ENCODE measurements at regions not wholly inside any gene's neighbourhood (a gene's known extent, or its start where the extent isn't known, plus 50 kb on each side); places are given as distances from the start of the nearest gene placed in this dataset.

GRCh38 chr13:111853721-111854120 is 213.2 kb upstream of the SOX1 start:
- DNase-seq (no peak), ATAC-seq (ENCODE audit: low FRiP score) (no peak)
- WGBS, 2 donors: 40 to 45% methylated on average over 12 of the region's 12 CpGs
- Histone ChIP-seq H3K36me3 (ENCODE audit: control insufficient read depth in 1 of 2, insufficient read depth in 2 of 2, low read length in 1 of 2) (no peaks in the 10 kb centered on the region), H3K27ac (ENCODE audit: low read depth in 1 of 2, low read length in 2 of 2) (no peak overlapping the region), H3K4me1 (ENCODE audit: control insufficient read depth in 1 of 2, insufficient read depth in 2 of 2, low read length in 2 of 2) (no peaks in the 10 kb centered on the region), H3K27me3 (ENCODE audit: control insufficient read depth in 1 of 2, insufficient read depth in 2 of 2, low read length in 1 of 2) (no peaks in the 10 kb centered on the region), H3K4me3 (ENCODE audit: low read length in 2 of 2) (no peak overlapping the region), H3K9me3 (ENCODE audit: control insufficient read depth, low read length) (no peaks in the 10 kb centered on the region)
- intact Hi-C loops (cut with DNase I): no loop called here

GRCh38 chr13:111854403-111854802 is 212.5 kb upstream of the SOX1 start:
- H3K27me3 ChIP-seq (ENCODE audit: control insufficient read depth in 1 of 2, insufficient read depth in 2 of 2, low read length in 1 of 2): no peaks in the 10 kb centered on the region
- no peak overlapping the region for H3K4me3 ChIP-seq (ENCODE audit: low read length in 2 of 2)
- H3K9me3 ChIP-seq (ENCODE audit: control insufficient read depth, low read length): no peaks in the 10 kb centered on the region
- intact Hi-C loops (cut with DNase I): no loop called here
- H3K27ac ChIP-seq (ENCODE audit: low read depth in 1 of 2, low read length in 2 of 2): no peak overlapping the region
- ATAC-seq (ENCODE audit: low FRiP score) (no peak), DNase-seq (no peak)
- H3K36me3 ChIP-seq (ENCODE audit: control insufficient read depth in 1 of 2, insufficient read depth in 2 of 2, low read length in 1 of 2): no peaks in the 10 kb centered on the region
- H3K4me1 ChIP-seq (ENCODE audit: control insufficient read depth in 1 of 2, insufficient read depth in 2 of 2, low read length in 2 of 2): no peaks in the 10 kb centered on the region
- 46 to 51% methylated on average over 13 of the region's 13 CpGs for WGBS, 2 donors

GRCh38 chr13:111855191-111855590 is 211.8 kb upstream of the SOX1 start:
- no peaks in the 10 kb centered on the region for H3K27me3 ChIP-seq (ENCODE audit: control insufficient read depth in 1 of 2, insufficient read depth in 2 of 2, low read length in 1 of 2)
- 80 to 85% methylated on average over 8 of the region's 8 CpGs for WGBS, 2 donors
- no peaks in the 10 kb centered on the region for H3K36me3 ChIP-seq (ENCODE audit: control insufficient read depth in 1 of 2, insufficient read depth in 2 of 2, low read length in 1 of 2)
- H3K27ac ChIP-seq (ENCODE audit: low read depth in 1 of 2, low read length in 2 of 2): no peak overlapping the region
- H3K4me3 ChIP-seq (ENCODE audit: low read length in 2 of 2): no peak overlapping the region
- no peak for DNase-seq
- ATAC-seq (ENCODE audit: low FRiP score): no peak
- no peaks in the 10 kb centered on the region for H3K9me3 ChIP-seq (ENCODE audit: control insufficient read depth, low read length)
- no peaks in the 10 kb centered on the region for H3K4me1 ChIP-seq (ENCODE audit: control insufficient read depth in 1 of 2, insufficient read depth in 2 of 2, low read length in 2 of 2)
- intact Hi-C loops (cut with DNase I): no loop called here

GRCh38 chr13:111855786-111856185 is 211.2 kb upstream of the SOX1 start:
- H3K27ac ChIP-seq (ENCODE audit: low read depth in 1 of 2, low read length in 2 of 2): no peak overlapping the region
- 80 to 83% methylated on average over 8 of the region's 8 CpGs for WGBS, 2 donors
- intact Hi-C loops (cut with DNase I): no loop called here
- H3K36me3 ChIP-seq (ENCODE audit: control insufficient read depth in 1 of 2, insufficient read depth in 2 of 2, low read length in 1 of 2): no peaks in the 10 kb centered on the region
- DNase-seq (no peak), ATAC-seq (ENCODE audit: low FRiP score) (no peak)
- no peaks in the 10 kb centered on the region for H3K9me3 ChIP-seq (ENCODE audit: control insufficient read depth, low read length)
- H3K4me3 ChIP-seq (ENCODE audit: low read length in 2 of 2): no peak overlapping the region
- no peaks in the 10 kb centered on the region for H3K27me3 ChIP-seq (ENCODE audit: control insufficient read depth in 1 of 2, insufficient read depth in 2 of 2, low read length in 1 of 2)
- H3K4me1 ChIP-seq (ENCODE audit: control insufficient read depth in 1 of 2, insufficient read depth in 2 of 2, low read length in 2 of 2): no peaks in the 10 kb centered on the region

GRCh38 chr13:111856571-111856970 is 210.4 kb upstream of the SOX1 start:
- intact Hi-C loops (cut with DNase I): no loop called here
- ATAC-seq (ENCODE audit: low FRiP score) (no peak), DNase-seq (no peak)
- Histone ChIP-seq H3K36me3 (ENCODE audit: control insufficient read depth in 1 of 2, insufficient read depth in 2 of 2, low read length in 1 of 2) (no peaks in the 10 kb centered on the region), H3K9me3 (ENCODE audit: control insufficient read depth, low read length) (no peaks in the 10 kb centered on the region), H3K27me3 (ENCODE audit: control insufficient read depth in 1 of 2, insufficient read depth in 2 of 2, low read length in 1 of 2) (no peaks in the 10 kb centered on the region), H3K4me1 (ENCODE audit: control insufficient read depth in 1 of 2, insufficient read depth in 2 of 2, low read length in 2 of 2) (no peaks in the 10 kb centered on the region), H3K27ac (ENCODE audit: low read depth in 1 of 2, low read length in 2 of 2) (no peak overlapping the region), H3K4me3 (ENCODE audit: low read length in 2 of 2) (no peak overlapping the region)
- WGBS, 2 donors: 88 to 89% methylated on average over 10 to 11 of the region's 11 CpGs

DNA sequence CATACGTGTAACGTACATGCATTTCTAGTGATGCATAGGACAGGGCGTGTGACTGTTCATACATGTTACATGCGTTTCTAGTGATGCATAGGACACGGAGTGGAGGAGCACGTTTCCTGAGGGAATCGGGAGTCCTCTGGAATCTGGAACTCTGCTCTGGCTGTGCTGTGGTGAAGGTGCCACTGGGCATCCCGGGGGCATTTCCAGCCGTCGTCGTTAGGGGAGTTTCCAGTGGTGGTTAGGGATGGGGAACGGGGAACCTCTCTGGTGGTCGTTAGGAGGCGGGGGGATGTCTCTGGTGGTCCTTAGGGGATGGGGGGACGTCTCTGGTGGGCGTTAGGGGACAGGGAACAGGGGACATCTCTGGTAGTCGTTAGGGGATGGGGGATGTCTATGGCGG is 209.6 kb upstream of the SOX1 start:
- no peak for ATAC-seq (ENCODE audit: low FRiP score)
- H3K27ac ChIP-seq (ENCODE audit: low read depth in 1 of 2, low read length in 2 of 2): no peak overlapping the region
- H3K27me3 ChIP-seq (ENCODE audit: control insufficient read depth in 1 of 2, insufficient read depth in 2 of 2, low read length in 1 of 2): no peaks in the 10 kb centered on the region
- H3K4me1 ChIP-seq (ENCODE audit: control insufficient read depth in 1 of 2, insufficient read depth in 2 of 2, low read length in 2 of 2): no peaks in the 10 kb centered on the region
- H3K36me3 ChIP-seq (ENCODE audit: control insufficient read depth in 1 of 2, insufficient read depth in 2 of 2, low read length in 1 of 2): no peaks in the 10 kb centered on the region
- H3K9me3 ChIP-seq (ENCODE audit: control insufficient read depth, low read length): peaks cover 1% of the 10 kb centered on the region
- 79 to 80% methylated on average over 18 of the region's 18 CpGs for WGBS, 2 donors
- no peak for DNase-seq
- no peak overlapping the region for H3K4me3 ChIP-seq (ENCODE audit: low read length in 2 of 2)
- intact Hi-C loops (cut with DNase I): no loop called here

GRCh38 chr13:111857846-111858560 is 208.9 kb upstream of the SOX1 start:
- intact Hi-C loops (cut with DNase I): no loop called here
- Histone ChIP-seq H3K4me1 (ENCODE audit: control insufficient read depth in 1 of 2, insufficient read depth in 2 of 2, low read length in 2 of 2) (no peaks in the 10 kb centered on the region), H3K27me3 (ENCODE audit: control insufficient read depth in 1 of 2, insufficient read depth in 2 of 2, low read length in 1 of 2) (no peaks in the 10 kb centered on the region), H3K27ac (ENCODE audit: low read depth in 1 of 2, low read length in 2 of 2) (no peak overlapping the region), H3K36me3 (ENCODE audit: control insufficient read depth in 1 of 2, insufficient read depth in 2 of 2, low read length in 1 of 2) (no peaks in the 10 kb centered on the region), H3K4me3 (ENCODE audit: low read length in 2 of 2) (no peak overlapping the region), H3K9me3 (ENCODE audit: control insufficient read depth, low read length) (peaks cover 1% of the 10 kb centered on the region)
- no peak for DNase-seq
- no peak for ATAC-seq (ENCODE audit: low FRiP score)
- 85% methylated on average over 32 of the region's 32 CpGs for WGBS, 2 donors

DNA sequence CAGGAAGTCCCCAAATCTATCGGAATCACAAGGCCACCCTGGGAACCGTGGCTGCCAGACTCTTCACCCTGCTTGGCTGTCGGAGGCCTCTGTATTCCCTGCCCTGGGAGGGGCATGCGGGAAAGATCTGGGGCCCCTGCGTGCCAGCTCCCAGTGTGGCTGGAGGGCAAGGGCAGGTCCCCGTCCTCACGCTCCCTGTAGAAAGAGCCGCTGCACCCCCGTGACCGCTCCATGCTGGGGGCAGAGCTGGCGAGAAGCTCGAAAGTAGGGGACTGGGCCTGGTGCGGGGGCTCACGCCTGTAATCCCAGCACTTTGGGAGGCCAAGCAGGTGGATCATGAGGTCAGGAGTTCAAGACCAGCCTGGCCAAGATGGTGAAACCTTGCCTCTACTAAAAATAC is 208.4 kb upstream of the SOX1 start:
- Histone ChIP-seq H3K4me3 (ENCODE audit: low read length in 2 of 2) (no peak overlapping the region), H3K4me1 (ENCODE audit: control insufficient read depth in 1 of 2, insufficient read depth in 2 of 2, low read length in 2 of 2) (no peaks in the 10 kb centered on the region), H3K27me3 (ENCODE audit: control insufficient read depth in 1 of 2, insufficient read depth in 2 of 2, low read length in 1 of 2) (no peaks in the 10 kb centered on the region), H3K9me3 (ENCODE audit: control insufficient read depth, low read length) (peaks cover 1% of the 10 kb centered on the region), H3K36me3 (ENCODE audit: control insufficient read depth in 1 of 2, insufficient read depth in 2 of 2, low read length in 1 of 2) (no peaks in the 10 kb centered on the region), H3K27ac (ENCODE audit: low read depth in 1 of 2, low read length in 2 of 2) (no peak overlapping the region)
- ATAC-seq (ENCODE audit: low FRiP score) (no peak), DNase-seq (no peak)
- WGBS, 2 donors: 89 to 92% methylated on average over 14 of the region's 14 CpGs
- intact Hi-C loops (cut with DNase I): no loop called here

DNA sequence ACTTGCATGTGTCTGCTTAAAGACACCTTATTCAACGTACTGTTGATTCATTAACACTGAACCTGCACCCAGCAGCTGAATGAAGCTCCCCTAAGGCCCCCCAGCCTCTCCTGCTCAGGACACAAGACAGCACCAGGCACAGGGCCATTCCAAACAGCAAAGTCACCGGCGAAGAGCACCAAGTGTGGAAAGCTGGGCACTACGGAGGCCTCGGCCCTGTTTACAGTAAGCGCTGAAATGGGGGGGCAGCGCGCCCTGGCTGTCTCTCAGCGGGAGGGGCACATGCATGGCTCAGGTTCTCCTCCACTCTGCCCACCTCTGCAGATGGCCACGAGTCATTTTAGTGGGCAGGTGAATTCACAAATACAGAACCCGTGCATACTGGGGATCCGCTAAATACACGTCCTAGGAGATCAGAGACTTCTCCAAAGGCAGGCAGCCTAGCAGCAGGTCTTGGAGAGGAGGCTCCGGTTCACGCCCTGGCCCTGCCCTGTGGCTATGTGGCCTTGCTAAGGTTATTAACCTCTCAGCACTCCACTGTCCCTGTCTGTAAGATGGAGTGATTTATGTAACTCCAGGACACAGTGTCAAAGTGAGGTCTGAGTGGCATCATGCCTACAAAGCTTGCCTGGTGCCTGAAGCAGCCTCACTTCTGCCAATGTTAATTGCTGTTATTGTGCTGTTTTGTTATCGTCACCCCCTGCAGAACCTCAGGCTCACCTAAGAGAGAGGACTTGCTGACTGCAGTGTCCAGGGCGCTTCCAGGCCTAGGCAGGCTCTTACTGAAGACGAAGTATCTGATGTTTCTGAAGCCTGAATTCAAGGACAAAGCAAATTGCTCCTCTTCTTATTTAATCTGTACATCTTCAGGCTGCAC is 207.4 kb upstream of the SOX1 start:
- ATAC-seq (ENCODE audit: low FRiP score): no peak
- 57 to 67% methylated on average over 17 to 18 of the region's 18 CpGs for WGBS, 2 donors
- H3K9me3 ChIP-seq (ENCODE audit: control insufficient read depth, low read length): peaks cover 1% of the 10 kb centered on the region
- H3K4me3 ChIP-seq (ENCODE audit: low read length in 2 of 2): no peak overlapping the region
- intact Hi-C loops (cut with DNase I): no loop called here
- no peak for DNase-seq
- no peaks in the 10 kb centered on the region for H3K4me1 ChIP-seq (ENCODE audit: control insufficient read depth in 1 of 2, insufficient read depth in 2 of 2, low read length in 2 of 2)
- H3K36me3 ChIP-seq (ENCODE audit: control insufficient read depth in 1 of 2, insufficient read depth in 2 of 2, low read length in 1 of 2): no peaks in the 10 kb centered on the region
- H3K27ac ChIP-seq (ENCODE audit: low read depth in 1 of 2, low read length in 2 of 2): no peak overlapping the region
- H3K27me3 ChIP-seq (ENCODE audit: control insufficient read depth in 1 of 2, insufficient read depth in 2 of 2, low read length in 1 of 2): no peaks in the 10 kb centered on the region

Data from aorta (tissue), 5 donors.